HFF-Myc (cell line): ENCODE measurements at regions not wholly inside any gene's neighbourhood (a gene's known extent, or its start where the extent isn't known, plus 50 kb on each side); places are given as distances from the start of the nearest gene placed in this dataset.
A peak's percentile ranks its signal among the peaks of the same experiment; 100 is the strongest.
"Not testable (repeated sequence)": the region's sequence is repeated elsewhere in the genome, so short reads cannot be mapped to it uniquely, and the experiment has no call there.

ENCODE experiments used
- DNase-seq: peaks from one replicate; pipeline ENCODE4 v3.0.0-alpha.2; 2011; ENCODE audit warnings: low read depth; ENCODE audit errors: extremely low read depth
- H3K4me3 ChIP-seq: replicated peaks from 2 replicates; pipeline ENCODE4 v1.5.1; 2011; ENCODE audit warnings: low read depth, mild to moderate bottlenecking, control low read depth, low read length
- TF ChIP-seq, protein P1 (sequence below): IDR thresholded peaks from 2 replicates; pipeline ENCODE4 v1.5.1; 2012; ENCODE audit warnings: mild to moderate bottlenecking, low read depth, low read length, control low read depth; ENCODE audit errors: missing control alignments

DNA sequence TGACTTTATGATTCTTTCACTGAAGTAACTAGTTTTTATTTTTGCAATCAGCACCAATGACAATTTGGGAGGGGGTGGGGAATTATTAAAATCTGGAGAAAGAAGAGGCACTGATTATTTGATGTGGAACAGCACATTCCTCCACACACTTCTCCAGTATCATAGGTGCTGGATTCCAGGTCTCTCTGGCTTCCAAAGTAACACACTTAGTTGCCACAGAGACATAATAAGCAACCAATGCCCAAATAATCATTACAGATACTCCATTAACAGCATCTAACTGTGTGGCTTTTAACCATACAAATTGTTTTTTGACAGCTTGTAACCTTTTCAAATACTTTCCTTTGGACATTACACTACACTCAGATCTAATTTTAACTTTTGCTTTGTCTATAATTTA lies 131.0 kb upstream of the CDIN1 start:
- TF ChIP-seq, protein P1, sequence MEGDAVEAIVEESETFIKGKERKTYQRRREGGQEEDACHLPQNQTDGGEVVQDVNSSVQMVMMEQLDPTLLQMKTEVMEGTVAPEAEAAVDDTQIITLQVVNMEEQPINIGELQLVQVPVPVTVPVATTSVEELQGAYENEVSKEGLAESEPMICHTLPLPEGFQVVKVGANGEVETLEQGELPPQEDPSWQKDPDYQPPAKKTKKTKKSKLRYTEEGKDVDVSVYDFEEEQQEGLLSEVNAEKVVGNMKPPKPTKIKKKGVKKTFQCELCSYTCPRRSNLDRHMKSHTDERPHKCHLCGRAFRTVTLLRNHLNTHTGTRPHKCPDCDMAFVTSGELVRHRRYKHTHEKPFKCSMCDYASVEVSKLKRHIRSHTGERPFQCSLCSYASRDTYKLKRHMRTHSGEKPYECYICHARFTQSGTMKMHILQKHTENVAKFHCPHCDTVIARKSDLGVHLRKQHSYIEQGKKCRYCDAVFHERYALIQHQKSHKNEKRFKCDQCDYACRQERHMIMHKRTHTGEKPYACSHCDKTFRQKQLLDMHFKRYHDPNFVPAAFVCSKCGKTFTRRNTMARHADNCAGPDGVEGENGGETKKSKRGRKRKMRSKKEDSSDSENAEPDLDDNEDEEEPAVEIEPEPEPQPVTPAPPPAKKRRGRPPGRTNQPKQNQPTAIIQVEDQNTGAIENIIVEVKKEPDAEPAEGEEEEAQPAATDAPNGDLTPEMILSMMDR = no peak
- DNase-seq = no peak
- H3K4me3 ChIP-seq = no peak overlapping the region

DNA sequence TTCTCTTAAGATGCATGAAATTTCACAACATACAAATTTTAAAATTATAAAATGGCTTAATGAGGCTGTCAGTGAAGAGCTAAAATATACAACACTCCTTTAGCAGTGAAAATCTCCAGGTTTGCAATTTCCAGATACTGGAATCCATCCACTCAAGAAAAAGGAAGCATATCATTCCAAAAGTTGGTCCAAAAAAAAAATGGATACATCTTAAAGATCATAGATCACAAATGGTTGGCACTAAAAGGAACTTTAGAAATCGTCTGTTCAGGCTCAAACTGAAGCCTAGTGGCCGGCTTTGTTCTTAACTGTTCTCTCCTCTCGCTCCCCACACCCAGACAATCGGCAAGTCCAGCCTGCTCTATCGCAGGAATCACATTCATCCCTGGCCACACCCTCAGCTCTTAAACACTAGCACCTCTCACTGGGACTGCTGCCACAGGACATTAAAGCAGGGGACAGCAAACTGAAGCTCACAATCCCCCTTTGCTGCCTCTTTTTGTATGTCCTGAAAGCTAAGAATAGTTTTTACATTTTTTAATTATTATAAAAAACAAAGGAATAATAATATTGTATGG lies 130.3 kb upstream of the CDIN1 start:
- DNase-seq = no peak
- TF ChIP-seq, protein P1 = no peak
- no peak overlapping the region for H3K4me3 ChIP-seq

DNA sequence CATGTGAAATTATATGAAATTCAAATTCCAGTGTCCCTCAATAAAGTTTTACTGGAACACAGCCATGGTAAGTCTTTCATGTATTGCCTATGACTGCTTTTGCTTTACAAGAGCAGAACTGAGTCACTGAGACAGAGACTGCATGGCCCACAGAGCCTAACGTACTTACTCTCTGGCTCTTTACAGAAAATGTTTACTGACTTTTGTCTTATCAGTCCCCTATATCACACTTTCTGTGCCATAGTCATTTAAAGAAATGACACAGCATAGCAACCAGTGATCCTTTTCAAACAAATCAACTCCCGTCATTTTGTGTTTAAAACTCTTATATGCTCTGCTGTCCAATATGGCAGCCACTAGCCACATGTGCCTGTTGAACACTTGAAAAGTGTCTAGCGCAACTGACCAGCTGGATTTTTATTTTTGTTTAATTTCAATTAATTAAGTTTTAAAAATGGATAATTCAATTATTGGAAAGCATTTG lies 129.7 kb upstream of the CDIN1 start:
- DNase-seq = no peak
- H3K4me3 ChIP-seq = no peak overlapping the region
- TF ChIP-seq, protein P1 = no peak

DNA sequence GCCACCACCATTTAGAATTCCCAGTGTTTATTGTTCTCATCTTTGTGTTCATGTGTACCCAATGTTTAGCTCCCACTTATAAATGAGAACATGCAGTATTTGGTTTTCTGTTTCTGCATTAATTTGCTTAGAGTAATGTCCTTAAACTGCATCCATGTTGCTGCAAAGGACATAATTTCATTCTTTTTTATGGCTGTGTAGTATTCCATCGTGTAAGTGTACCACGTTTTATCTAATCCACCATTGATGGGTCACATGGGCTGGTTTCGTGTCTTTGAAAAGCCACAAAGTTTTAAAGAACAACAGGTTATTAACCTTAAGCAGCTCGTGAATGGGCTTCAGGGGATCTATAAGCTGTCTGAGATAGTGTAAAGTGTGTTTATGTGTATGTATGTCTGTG lies 125.2 kb upstream of the CDIN1 start:
- not testable (repeated sequence) for DNase-seq, H3K4me3 ChIP-seq

DNA sequence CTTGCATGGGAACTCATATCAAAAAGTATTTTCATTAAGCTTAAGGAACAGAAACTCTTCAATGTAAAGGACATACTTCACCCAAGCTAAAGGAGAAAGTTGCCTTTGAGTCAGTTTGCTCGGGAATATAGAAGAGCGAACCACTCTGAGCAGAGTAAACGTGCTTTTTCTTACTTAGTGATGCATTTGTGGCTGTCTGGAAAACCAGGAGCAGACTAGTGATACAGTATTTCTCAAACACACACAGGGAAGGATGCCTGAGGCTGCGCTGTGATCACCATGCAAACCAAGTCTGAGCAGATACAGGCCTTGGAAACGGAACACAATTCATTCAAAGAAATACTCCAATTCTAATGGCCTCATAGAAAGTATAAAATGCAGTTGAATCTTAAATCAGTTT lies 121.0 kb upstream of the CDIN1 start:
- DNase-seq = no peak
- TF ChIP-seq, protein P1 = no peak
- no peak overlapping the region for H3K4me3 ChIP-seq

DNA sequence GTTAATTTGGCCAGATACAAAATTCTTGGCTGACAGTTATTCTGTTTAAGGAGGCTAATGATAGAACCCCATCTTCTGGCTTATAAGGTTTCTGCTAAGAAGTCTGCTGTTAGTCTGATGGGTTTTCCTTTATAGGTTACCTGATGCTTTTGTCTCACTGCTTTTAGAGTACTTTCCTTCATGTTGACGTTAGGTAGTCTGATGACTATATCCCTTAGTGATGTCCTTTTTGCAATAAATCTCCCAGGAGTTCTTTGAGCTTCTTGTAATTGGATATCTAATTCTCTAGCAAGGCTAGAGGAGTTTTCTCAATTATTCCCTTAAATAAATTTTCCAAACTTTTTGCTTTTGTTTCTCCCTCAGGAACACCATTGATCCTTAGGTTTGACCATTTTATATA lies 114.1 kb upstream of the CDIN1 start:
- H3K4me3 ChIP-seq = no peak overlapping the region
- TF ChIP-seq, protein P1 = no peak
- no peak for DNase-seq

DNA sequence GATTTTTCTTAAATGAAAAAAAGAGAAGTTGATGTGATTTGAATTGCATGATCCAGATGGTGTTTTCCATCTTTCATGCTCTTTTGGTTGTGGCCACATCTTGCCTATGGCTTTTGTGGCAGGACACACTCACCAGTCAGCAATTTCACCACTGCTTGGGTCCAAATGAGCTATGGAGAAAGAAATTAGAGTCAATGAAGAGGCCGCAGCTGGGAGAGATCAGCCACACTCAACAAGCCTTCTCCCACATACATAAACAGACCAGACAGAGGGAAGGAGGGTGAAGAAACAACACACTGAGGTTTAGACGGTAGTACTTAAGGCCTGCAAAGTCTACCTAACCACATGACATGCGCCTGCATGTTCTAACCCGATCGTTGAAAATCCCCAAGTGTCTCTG lies 110.7 kb upstream of the CDIN1 start:
- peak; percentile 38 for DNase-seq

More for the DNA sequence above, 110.7 kb upstream of the CDIN1 start:
- TF ChIP-seq, protein P1 = no peak
- no peak overlapping the region for H3K4me3 ChIP-seq
